ENCODE measurements at regions not wholly inside any gene's neighbourhood (a gene's known extent, or its start where the extent isn't known, plus 50 kb on each side); places are given as distances from the start of the nearest gene placed in this dataset.
"Not testable (repeated sequence)": the region's sequence is repeated elsewhere in the genome, so short reads cannot be mapped to it uniquely, and the experiment has no call there.

DNA sequence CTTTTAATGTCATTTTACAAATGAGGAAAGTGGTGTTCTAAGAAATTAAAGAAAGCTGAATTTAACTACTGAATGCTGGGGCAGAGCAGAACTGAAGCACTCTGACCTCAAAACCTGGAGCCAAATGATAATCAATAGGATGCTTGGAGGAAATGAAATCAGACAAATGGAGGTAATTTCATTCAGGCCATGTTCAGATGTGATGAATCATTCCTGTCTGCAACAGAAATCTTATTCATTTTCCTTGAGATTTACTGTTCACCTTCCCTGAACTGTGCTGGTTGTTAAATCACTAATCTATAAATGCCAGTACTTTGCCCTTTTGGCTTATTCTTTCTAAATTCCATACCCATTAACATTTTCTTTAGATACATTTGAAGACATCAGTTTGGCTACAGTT lies 85.6 kb upstream of the SNX7 start:
- no peak for DNase-seq

DNA sequence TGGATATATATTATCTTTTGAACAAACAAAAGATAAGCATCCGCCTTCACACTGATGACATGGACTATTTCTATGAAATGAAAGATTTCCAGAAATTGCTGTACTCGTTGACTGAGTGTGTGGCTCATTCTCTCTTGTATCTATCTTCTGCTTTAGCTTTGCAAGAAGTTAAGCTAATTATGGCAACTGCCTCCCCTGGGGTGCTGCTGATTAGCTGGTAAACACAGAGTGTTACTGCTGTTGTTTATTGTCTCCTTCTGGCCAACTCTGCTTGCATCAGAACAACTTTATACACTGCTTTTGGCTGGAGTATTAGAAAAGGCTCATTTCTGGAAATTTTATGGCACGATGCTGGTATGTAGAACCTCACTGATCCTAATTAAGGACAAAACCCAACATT lies 95.6 kb upstream of the SNX7 start:
- DNase-seq = no peak

DNA sequence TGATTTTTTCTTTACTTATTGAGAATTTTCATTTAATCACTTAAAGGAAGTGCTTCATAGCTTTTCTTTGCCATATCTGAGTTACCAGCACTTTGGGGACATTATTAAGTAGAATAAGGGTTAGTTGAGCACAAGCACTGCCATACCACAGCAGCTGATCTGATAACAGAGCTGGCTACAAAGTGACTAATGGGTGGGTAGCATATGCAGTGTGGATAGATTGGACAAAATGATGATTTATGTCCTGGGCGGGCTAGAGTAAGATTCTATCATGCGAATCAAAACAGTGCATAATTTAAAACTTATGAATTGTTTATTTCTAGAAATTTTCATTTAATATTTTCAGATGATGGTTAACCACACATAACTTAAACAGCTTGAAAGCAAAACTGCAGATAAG lies 102.2 kb upstream of the SNX7 start:
- DNase-seq = no peak

DNA sequence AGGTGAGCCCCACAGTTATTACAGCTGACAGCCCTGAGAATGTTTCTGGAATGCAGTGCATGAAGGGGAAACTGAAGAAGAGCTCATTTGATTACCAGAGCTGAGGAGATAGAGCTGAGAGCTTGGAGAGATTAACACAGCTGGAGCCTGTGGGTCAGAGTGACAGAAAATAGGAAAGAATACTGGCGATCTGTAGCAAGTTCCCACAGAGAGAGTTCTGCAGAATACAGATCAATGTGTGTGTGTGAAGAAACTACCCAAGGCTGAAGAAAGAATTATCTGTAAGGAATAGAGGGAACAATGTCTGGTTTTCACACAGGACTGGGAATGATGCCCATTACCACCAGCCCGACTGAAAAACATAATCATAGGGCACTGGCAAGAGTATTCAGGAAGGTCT lies 103.6 kb upstream of the SNX7 start:
- DNase-seq = no peak

DNA sequence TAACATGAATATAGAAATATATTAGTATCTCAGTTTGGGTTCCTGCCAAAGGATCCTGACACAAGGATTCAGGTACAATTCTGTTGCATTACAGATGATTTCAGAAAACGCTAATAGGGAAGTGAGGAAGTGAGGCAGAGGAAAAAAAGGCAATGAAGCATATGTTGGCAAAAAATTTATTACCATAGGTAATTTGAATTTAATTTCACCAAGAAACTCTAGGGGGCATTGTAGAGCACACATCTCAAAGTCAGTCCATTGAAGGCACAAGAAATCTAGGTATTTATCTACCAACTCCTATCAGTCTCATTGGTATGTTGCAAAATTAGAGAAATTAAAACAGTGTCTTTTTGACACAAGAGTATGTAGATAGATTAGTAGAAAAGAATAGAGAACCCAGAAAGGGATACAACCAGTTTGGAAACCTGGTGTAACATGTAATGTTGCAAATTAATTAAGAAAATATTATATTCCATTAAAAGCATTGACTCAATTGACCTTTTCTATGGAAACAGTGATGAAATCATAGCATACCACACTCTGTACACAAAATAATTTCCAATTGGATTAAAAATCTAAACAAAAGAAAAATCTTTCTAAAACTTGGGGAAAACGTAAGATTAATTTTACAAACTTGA lies 104.9 kb upstream of the SNX7 start:
- no peak for DNase-seq

DNA sequence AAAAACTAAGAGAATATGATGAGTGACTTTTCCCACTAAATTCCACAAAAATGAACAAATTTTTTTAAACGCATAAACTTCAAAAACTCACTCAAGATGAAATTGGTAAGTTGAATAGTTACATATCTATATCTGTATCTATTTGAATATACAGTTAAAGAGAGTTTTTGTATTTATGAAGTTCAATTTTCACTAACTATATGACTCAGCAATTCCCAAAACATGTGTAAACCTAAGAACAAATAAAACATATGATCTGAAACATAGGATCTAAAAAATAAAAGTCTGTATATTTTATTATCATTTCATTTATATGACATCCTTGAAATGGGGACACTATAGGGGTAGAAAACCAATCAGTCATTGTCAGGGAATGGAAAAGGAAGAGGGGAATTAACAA lies 105.7 kb upstream of the SNX7 start:
- DNase-seq = no peak

DNA sequence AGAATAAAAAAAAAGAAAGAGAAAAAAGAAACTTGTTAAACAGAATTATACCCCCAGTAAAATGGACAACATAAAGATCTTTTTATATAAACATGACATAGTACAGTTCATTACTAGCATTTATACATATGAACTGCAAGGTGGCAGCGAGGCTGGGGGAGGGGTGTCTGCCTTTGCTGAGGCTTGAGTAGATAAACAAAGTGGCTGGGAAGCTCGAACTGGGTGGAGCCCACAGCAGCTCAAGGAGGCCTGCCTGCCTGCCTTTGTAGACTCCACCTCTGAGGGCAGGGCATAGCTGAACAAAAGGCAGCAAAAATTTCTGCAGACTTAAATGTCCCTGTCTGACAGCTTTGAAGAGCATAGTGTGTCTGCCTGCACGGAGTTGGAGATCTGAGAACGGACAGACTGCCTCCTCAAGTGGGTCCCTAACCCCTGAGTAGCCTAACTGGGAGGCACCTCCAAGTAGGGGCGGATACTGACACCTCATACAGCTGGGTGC lies 108.9 kb upstream of the SNX7 start:
- not testable (repeated sequence) for DNase-seq

DNA sequence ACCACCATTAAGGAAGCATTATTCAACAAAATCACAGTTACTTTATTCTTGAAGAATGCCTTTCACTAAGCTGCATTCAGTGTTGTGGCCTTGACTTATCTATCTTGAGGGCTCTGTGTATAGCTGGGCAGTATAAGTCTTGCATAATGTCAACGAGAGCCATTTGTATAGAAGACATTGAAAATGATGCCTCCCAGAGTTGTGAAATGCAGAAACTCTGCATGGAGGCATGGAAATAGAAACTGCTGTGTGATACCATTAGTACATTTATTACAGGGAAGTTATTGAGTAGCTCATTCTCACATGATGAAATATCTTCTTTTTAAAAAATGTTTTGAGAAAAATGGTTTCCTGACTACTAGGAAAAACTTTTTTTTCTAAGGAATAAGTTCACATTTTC lies 111.4 kb upstream of the SNX7 start:
- no peak for DNase-seq

DNA sequence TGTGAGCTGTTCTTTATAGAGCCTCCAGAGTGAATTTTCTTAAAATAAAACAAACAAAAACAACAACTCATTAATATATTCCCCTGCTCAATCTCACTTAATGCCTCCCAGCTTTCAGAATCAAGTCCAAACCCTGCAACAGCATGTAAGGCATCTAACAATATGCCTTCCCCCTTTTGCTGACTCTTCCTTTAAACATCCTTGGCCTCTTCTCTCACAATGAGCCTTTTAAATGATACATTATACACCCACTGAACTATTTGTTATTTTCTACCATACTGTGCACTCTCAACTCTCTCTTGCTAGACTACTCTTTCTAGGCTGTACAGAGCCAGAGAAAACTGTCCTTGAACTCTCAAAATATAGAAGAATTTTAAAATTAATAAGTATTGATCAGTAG lies 115.2 kb upstream of the SNX7 start:
- no peak for DNase-seq

DNA sequence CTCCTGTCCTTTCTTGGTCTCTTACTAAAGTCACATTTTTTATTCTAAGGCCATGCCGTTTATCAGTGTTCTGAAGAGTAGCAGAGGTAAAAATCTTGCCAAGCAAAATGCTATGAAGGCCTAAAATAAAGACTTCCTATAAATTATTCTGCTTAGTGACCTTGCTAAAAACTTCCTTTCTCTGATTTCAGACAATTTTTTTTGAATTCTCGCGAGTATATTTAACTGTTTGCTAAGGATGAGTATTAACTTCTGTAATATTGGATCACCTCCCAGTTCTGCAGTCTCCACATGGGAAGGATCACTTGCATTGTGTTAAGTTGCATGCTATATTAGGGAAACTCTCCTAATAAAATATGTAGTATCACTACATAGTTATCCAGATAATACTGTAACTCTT lies 123.4 kb upstream of the SNX7 start:
- no peak for DNase-seq

DNA sequence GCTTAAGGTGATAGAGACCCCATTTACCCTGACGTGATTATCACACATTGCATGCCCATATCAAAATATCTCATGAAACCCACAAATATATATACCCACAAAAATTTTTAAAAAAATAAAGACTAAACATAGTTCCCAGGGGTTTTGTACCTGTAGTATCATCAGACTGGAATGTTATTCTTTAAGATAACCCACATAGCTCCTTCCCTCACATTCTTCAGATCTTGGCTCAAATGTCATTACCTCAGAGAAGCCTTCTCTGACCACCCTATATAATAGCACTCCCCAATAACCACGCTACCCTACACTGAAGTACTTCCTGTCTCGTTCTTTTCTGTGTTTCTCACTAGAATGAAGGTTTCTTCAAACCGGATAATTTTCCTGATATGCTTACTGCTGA lies 138.3 kb upstream of the SNX7 start:
- no peak for DNase-seq

DNA sequence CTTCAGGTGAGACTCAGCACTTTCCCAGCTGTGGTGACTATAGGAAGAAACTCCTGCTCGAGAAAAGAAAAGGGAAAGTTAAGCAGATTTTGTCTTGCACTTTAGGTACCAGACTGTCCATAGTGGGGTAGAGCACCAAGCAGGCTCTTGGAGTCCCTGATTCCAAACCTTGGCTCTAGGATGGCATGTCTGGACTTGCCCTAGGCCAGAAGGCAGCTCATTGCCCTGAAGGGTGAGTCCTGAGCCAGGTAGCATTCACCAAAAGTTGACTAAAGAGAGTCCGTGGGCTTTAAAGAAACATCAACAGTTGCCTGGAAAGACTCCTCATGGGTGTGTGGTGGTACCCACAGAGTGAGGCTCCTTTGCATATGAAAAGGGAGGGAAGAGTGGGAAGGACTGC lies 145.2 kb upstream of the SNX7 start:
- no peak for DNase-seq

DNA sequence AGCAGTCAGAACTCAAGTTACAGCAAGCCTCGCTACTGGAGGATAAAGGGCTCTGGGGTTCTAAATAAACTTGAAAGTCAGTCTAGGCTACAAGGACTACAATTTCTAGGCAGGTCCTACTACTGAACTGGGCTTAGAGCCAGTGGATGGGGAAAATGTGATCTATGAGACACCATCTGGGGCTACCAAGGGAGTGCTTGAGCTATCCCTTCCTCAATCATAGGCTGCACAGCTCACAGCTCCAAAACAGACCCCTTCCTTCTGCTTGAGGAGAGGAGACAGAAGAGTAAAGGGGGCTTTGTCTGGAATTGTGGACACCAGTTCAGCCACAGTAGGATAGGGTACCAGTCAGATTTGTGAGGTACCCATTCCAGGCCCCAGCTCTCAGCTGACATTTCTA lies 145.8 kb upstream of the SNX7 start:
- DNase-seq = no peak

DNA sequence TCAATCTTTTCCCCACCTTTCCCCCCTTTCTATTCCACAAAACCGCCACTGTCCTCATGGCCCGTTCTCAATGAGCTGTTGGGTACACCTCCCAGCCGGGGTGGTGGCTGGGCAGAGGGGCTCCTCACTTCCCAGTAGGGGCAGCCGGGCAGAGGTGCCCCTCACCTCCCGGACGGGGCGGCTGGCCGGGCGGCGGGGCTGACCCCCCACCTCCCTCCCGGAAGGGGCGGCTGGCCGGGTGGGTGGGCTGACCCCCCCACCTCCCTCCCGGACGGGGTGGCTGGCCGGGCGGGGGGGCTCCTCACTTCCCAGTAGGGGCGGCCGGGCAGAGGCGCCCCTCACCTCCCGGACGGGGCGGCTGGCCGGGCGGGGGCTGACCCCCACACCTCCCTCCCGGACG lies 149.3 kb upstream of the SNX7 start:
- DNase-seq = not testable (repeated sequence)

DNA sequence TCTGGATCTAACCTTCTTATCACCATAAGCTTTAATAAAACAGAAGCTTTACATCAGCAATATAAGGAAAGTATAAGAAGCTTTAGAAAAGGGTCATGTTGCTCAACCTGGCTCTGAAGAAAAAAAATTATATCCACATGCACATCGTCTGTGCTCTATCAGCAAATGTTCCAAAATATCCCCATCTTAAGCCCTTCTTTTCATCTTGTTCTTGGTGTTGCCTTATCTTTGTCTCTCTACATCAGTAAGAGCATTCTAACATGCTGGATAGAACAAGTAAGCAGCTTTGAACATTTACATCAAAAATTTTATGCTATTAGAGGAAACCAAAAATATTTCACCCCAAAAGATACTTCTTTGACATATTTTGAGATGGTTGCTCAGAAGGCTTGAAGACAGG lies 157.8 kb upstream of the SNX7 start:
- DNase-seq = no peak

DNA sequence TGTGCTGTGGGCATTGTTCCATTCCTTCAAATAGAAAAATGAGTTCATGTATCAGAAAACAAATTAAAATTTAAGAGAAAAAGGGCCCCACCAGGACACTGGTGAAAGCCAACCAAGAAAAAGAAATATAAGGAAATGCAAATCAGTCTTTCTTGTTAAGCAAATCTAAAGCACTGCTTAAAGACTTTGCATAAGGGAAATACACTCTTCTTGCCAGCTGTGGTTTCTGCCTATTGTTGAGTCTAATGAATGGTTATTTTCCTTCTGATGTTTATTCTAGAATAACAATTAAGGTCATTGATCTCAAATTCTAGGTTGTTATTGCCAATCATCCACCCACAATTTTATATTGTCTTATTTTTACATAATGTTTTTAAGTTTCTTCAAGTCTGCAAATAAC lies 158.6 kb upstream of the SNX7 start:
- DNase-seq = no peak

DNA sequence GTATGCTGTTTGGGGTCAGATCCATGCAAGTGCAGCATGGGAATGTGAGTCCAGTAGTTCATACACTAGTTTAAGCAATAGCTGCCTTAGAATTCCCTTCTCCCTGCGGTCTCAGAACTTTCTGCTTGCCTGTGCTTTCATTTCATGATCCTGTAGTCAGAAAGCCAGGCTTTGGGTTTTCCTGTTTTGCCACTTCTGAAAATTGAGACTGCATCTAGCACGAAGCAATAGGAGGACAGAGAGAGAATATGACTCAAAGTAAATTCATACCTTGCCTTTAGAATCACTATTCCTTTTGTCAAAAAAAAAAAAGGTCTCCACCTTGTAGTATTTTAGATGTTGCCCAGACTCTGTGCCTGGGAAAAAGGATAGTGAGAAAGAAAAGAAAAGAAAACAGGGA lies 161.2 kb upstream of the SNX7 start:
- DNase-seq = no peak

DNA sequence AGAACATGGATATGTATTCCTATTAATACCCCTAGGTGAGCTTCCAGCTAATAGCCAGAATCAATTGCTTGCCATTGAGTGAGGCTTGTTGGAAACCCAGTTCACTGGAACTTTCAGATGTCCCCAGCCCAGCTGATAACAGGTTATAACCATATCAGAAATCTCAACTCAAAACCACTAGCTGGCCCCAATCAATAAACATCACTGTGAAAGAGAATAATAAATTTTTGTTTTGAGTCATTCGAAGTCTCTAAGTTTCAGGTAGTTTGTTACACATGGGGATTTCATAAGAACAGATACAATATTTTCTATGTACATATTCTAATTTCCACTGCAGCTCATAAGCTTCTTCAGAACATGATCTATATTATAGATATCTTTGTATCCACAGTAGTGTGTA lies 162.9 kb upstream of the SNX7 start:
- no peak for DNase-seq

DNA sequence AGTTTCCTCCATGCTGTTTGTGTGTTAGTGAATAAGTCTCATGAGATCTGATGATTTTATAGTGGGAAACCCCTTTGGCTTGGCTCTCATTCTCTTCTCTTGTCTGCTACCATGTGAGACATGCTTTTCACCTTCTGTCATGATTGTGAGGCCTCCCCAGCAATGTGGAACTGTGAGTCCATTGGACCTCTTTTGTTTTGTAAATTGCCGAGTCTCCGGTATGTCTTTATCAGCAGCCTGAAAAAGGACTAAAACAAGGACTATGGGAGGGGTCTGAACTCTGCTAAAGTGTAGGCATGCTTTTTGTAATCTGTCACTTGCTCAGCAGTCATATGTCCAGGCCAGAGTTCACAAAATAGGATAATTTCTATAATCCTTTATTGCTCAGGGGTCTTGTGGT lies 164.0 kb upstream of the SNX7 start:
- DNase-seq = no peak

DNA sequence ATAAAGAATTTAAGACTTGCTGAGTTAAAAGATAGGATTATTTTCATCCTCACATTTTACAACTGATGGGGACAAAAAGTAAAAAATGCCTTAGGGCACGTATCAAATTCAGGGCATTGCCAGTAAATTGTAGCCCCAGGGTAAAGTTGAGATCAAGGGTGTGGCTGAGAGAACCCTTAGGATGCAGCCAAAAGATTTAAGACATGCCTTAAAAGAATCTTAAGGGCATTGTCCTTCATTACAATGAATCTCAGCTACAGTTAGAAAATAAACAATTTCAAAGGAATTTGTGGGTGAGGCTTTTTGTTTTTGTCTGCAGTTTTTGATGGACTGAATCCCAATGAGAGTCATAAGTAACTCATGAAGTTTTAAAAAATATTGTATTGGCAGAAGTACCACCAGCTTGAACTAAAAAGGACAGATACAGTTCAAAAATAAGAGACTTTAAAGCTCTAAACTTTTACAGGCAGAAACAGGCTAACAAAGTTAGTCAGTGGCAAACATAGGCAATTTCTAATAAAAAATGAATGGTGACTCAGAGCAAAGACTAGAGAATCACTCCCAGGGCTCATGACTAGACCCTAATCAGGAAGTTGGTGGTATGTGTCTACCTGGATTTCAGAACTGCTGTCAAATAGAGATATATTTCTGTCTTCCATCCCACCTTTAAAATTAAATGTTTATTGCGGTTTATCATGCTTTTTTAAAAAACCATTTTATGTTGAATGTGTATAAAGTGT lies 165.1 kb upstream of the SNX7 start:
- DNase-seq = no peak

DNA sequence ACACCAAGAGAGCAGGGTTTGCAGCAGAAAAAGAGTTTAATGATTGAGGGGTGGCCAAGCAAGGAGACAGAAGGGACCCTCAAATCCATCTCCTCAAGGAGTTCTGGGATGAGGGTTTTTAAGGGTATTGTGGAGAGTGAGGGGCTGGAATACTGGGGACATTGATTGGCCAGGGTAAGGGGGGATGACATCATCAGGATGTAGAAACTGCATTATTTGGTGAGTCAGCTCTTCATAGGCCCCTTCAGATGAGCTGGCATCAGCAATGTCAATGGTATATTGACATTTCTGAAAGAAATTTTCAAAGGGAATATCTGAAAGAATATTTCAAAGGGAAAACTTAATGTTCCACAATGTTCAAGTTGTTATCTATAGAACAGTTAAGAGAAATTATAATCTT lies 168.1 kb upstream of the SNX7 start:
- DNase-seq = no peak

DNA sequence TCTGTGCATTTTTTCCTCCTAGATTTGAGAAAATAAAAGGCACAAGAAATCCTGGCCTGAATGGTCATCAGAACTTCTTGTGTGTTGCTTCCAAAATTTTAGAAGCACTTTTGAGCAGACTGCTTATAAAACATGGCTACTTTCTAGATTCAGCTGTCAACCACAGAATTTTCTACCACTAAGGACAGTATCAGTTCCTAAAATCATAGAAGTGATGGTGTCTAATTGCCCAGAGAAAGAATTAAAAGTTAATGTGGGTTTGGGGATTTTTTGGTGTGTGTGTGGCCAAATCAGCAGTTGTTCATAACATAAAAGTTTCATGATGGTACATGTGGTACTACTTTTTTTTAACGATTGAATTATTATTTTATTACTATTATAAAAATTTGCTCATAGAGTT lies 171.4 kb upstream of the SNX7 start:
- no peak for DNase-seq

DNA sequence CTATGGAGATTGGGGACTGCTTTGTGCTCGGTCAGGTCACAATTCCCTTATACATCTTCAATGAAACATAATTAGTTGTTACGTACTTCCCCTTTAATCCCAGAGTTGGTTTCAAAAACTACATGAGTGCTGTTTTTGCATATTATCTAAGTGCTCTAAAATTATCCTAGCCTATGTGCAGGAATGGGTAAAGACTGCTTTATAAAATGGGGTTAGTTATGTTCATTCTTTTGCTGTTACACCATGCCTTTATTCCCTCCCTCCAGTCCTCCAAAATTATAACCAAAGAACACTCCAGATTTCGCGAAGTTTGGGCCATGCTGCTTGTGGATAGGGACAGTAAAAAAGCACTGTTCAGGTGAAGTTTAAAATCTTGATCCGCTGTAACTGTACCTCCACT lies 173.9 kb upstream of the SNX7 start:
- no peak for DNase-seq

DNA sequence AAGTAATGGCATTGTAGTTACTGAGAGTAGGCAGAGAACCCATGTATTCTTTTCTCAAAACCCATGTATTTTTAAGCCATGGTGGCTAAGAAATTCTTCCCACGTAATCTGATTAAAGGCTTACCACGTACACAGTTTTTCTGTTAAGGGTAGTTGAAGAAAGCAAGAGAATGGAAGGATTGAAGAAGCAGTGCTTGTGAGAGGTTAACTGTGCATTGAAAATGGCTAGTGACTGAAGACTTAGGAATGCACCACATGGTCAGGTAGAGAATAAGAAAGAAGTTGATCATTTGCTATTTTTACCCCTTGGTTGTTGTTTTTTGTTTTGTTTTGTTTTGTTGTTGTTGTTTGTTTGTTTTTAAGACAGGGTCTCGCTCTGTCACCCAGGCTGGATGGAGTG lies 178.9 kb upstream of the SNX7 start:
- DNase-seq = no peak

DNA sequence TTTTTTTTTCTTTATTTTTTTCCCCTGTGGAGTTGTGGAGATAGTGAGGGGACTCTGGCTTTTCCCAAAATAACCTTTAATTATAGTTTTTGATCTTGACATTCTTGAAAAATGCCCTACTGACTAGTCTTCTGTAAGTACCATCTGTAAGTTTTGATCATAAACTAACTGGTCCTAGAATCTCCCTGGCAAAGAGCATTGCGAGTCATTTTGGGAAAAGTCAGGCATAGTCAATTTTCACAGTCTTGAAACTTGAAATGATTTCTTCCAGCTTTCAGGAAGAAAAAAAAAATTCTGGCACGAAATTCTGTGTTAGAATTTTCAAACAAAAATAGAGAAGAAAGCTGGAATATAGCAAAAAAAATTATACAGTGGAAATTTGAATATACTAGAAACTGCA lies 181.2 kb upstream of the SNX7 start:
- no peak for DNase-seq

Measured in activated CD4-positive, CD25-positive, alpha-beta regulatory T cell (primary cell).